ENCODE measurements at regions not wholly inside any gene's neighbourhood (a gene's known extent, or its start where the extent isn't known, plus 50 kb on each side); places are given as distances from the start of the nearest gene placed in this dataset.

GRCh38 chr7:112887976-112888375, 97.8 kb upstream of the TMEM168 start:
- DNase-seq (ENCODE audit: extremely low read depth in 1 of 2, low read depth in 1 of 2) = no peak

- DNase-seq (ENCODE audit: extremely low read depth in 1 of 2, low read depth in 1 of 2) = no peak
Measured at GRCh38 chr7:112887337-112887736, 97.1 kb upstream of the TMEM168 start.

GRCh38 chr7:112886208-112886607, 96.0 kb upstream of the TMEM168 start:
- no peak for DNase-seq (ENCODE audit: extremely low read depth in 1 of 2, low read depth in 1 of 2)

GRCh38 chr7:112882991-112883390, 92.8 kb upstream of the TMEM168 start:
- no peak for DNase-seq (ENCODE audit: extremely low read depth in 1 of 2, low read depth in 1 of 2)

- DNase-seq (ENCODE audit: extremely low read depth in 1 of 2, low read depth in 1 of 2) = no peak
Measured at GRCh38 chr7:112882511-112882910, 92.3 kb upstream of the TMEM168 start.

- DNase-seq (ENCODE audit: extremely low read depth in 1 of 2, low read depth in 1 of 2) = no peak
Measured at GRCh38 chr7:112882022-112882421, 91.8 kb upstream of the TMEM168 start.

- no peak for DNase-seq (ENCODE audit: extremely low read depth in 1 of 2, low read depth in 1 of 2)
Measured at GRCh38 chr7:112880818-112881418, 90.7 kb upstream of the TMEM168 start.

- no peak for DNase-seq (ENCODE audit: extremely low read depth in 1 of 2, low read depth in 1 of 2)
Measured at GRCh38 chr7:112877691-112878460, 87.7 kb upstream of the TMEM168 start.

- no peak for DNase-seq (ENCODE audit: extremely low read depth in 1 of 2, low read depth in 1 of 2)
Measured at GRCh38 chr7:112876877-112877276, 86.7 kb upstream of the TMEM168 start.

GRCh38 chr7:112874909-112875308, 84.7 kb upstream of the TMEM168 start:
- DNase-seq (ENCODE audit: extremely low read depth in 1 of 2, low read depth in 1 of 2) = no peak

- no peak for DNase-seq (ENCODE audit: extremely low read depth in 1 of 2, low read depth in 1 of 2)
Measured at GRCh38 chr7:112873831-112874553, 83.8 kb upstream of the TMEM168 start.

GRCh38 chr7:112869111-112869774, 79.0 kb upstream of the TMEM168 start:
- peak; percentile 17 to 25 for DNase-seq (ENCODE audit: extremely low read depth in 1 of 2, low read depth in 1 of 2)

- no peak for DNase-seq (ENCODE audit: extremely low read depth in 1 of 2, low read depth in 1 of 2)
Measured at GRCh38 chr7:112868609-112869008, 78.4 kb upstream of the TMEM168 start.

- DNase-seq (ENCODE audit: extremely low read depth in 1 of 2, low read depth in 1 of 2) = no peak
Measured at GRCh38 chr7:112866424-112866823, 76.2 kb upstream of the TMEM168 start.

- no peak for DNase-seq (ENCODE audit: extremely low read depth in 1 of 2, low read depth in 1 of 2)
Measured at GRCh38 chr7:112864380-112864779, 74.2 kb upstream of the TMEM168 start.

GRCh38 chr7:112858838-112859237, 68.6 kb upstream of the TMEM168 start:
- DNase-seq (ENCODE audit: extremely low read depth in 1 of 2, low read depth in 1 of 2) = no peak

- DNase-seq (ENCODE audit: extremely low read depth in 1 of 2, low read depth in 1 of 2) = no peak
Measured at GRCh38 chr7:112855227-112855626, 65.0 kb upstream of the TMEM168 start.

GRCh38 chr7:112854169-112854568, 64.0 kb upstream of the TMEM168 start:
- no peak for DNase-seq (ENCODE audit: extremely low read depth in 1 of 2, low read depth in 1 of 2)

- no peak for DNase-seq (ENCODE audit: extremely low read depth in 1 of 2, low read depth in 1 of 2)
Measured at GRCh38 chr7:112853422-112853821, 63.2 kb upstream of the TMEM168 start.

GRCh38 chr7:112843151-112843550, 53.0 kb upstream of the TMEM168 start:
- no peak for DNase-seq (ENCODE audit: extremely low read depth in 1 of 2, low read depth in 1 of 2)

All from stimulated activated CD8-positive, alpha-beta memory T cell treated with anti-CD3 and anti-CD28 coated beads, Interleukin-7, amount 100 ng/mL, for 48 hours (primary cell).